HEK293T (cell line): ENCODE measurements at regions not wholly inside any gene's neighbourhood (a gene's known extent, or its start where the extent isn't known, plus 50 kb on each side); places are given as distances from the start of the nearest gene placed in this dataset.

ENCODE experiments used
- CTCF ChIA-PET: fragments of 350-600 bp; formaldehyde crosslinking; extraction: SDS; loops from one replicate; lab custom pipeline; 2021; ENCODE audit warnings: antibody characterized with exemption, inconsistent platforms; lab: Yijun Ruan, JAX
- POLR2A ChIA-PET: fragments of 350-600 bp; formaldehyde crosslinking; extraction: SDS; loops from one replicate; lab custom pipeline; 2020; ENCODE audit warnings: antibody characterized with exemption, inconsistent platforms; lab: Yijun Ruan, JAX
- DNase-seq: peaks from one replicate; pipeline ENCODE4 v3.0.0; 2012; ENCODE audit warnings: mixed read lengths; ENCODE audit errors: extremely low spot score
- ARNT ChIP-seq: fragments of 450-650 bp; IDR thresholded peaks from 2 replicates; pipeline ENCODE4 v1.6.1; 2017; ENCODE audit warnings: mild to moderate bottlenecking
- BHLHE40 ChIP-seq: fragments of 450-650 bp; IDR thresholded peaks from 2 replicates; pipeline ENCODE4 v1.6.1; 2016; ENCODE audit warnings: mild to moderate bottlenecking, moderate library complexity, borderline replicate concordance
- CTBP1 ChIP-seq: fragments of 450-650 bp; IDR thresholded peaks from 2 replicates; pipeline ENCODE4 v1.6.1; 2016; ENCODE audit warnings: borderline replicate concordance
- ELF4 ChIP-seq: fragments of 450-650 bp; IDR thresholded peaks from 2 replicates; pipeline ENCODE4 v1.6.1; 2017; ENCODE audit warnings: antibody characterized with exemption
- FOXA1 ChIP-seq: fragments of 450-650 bp; IDR thresholded peaks from 2 replicates; pipeline ENCODE4 v1.6.1; 2016; ENCODE audit warnings: mild to moderate bottlenecking
- FOXK2 ChIP-seq: fragments of 450-650 bp; IDR thresholded peaks from 2 replicates; pipeline ENCODE4 v1.6.1; 2016; ENCODE audit warnings: mild to moderate bottlenecking
- FOXM1 ChIP-seq: fragments of 450-650 bp; IDR thresholded peaks from 2 replicates; pipeline ENCODE4 v1.6.1; 2017; ENCODE audit warnings: mild to moderate bottlenecking, borderline replicate concordance
- HDGF ChIP-seq: fragments of 450-650 bp; IDR thresholded peaks from 2 replicates; pipeline ENCODE4 v1.6.1; 2017; ENCODE audit warnings: antibody characterized with exemption, borderline replicate concordance
- L3MBTL2 ChIP-seq: fragments of 450-650 bp; conservative IDR thresholded peaks from 2 replicates; pipeline ENCODE4 v1.6.1; 2016; ENCODE audit warnings: mild to moderate bottlenecking
- LEF1 ChIP-seq: fragments of 450-650 bp; IDR thresholded peaks from 2 replicates; pipeline ENCODE4 v1.6.1; 2017; ENCODE audit warnings: mild to moderate bottlenecking, borderline replicate concordance
- NFRKB ChIP-seq: fragments of 450-650 bp; IDR thresholded peaks from 2 replicates; pipeline ENCODE4 v1.6.1; 2016; ENCODE audit warnings: mild to moderate bottlenecking, moderate library complexity
- PKNOX1 ChIP-seq: fragments of 450-650 bp; IDR thresholded peaks from 2 replicates; pipeline ENCODE4 v1.6.1; 2016
- SP1 ChIP-seq: fragments of 450-650 bp; IDR thresholded peaks from 2 replicates; pipeline ENCODE4 v1.6.1; 2017
- SUZ12 ChIP-seq: fragments of 450-650 bp; IDR thresholded peaks from 2 replicates; pipeline ENCODE4 v1.6.1; 2016; ENCODE audit warnings: mild to moderate bottlenecking
- TARDBP ChIP-seq: fragments of 450-650 bp; IDR thresholded peaks from 2 replicates; pipeline ENCODE4 v1.6.1; 2016
- ZNF384 ChIP-seq: fragments of 450-650 bp; IDR thresholded peaks from 2 replicates; pipeline ENCODE4 v1.6.1; 2016

- TF ChIP-seq ZNF384 (no peak), SUZ12 (no peak), CTBP1 (no peak), FOXM1 (no peak), BHLHE40 (no peak), LEF1 (no peak), PKNOX1 (no peak), NFRKB (no peak), ELF4 (no peak), ARNT (no peak), FOXA1 (no peak), SP1 (no peak), L3MBTL2 (no peak), FOXK2 (no peak), TARDBP (no peak)
- CTCF ChIA-PET = no interaction called here
- POLR2A ChIA-PET = interaction anchor here (1.2 kb wide), 1 partner anchor 45 kb away, joined by 3 read pairs; no protein-coding TSS in a partner anchor
- DNase-seq = no peak
Measured at GRCh38 chr1:198892065-198892464, 253.2 kb downstream of the PTPRC start.

GRCh38 chr1:198893141-198893540 lies 254.3 kb downstream of the PTPRC start:
- ChIA-PET CTCF (interaction anchor here (0.5 kb wide), 1 partner anchor 160 kb away, joined by 3 read pairs; no protein-coding TSS in a partner anchor), POLR2A (no interaction called here)
- TF ChIP-seq ELF4 (no peak), HDGF (no peak), NFRKB (no peak), ARNT (no peak), LEF1 (no peak), SP1 (no peak), ZNF384 (no peak)
- no peak for DNase-seq

GRCh38 chr1:198893763-198894444 lies 255.1 kb downstream of the PTPRC start:
- no peak for DNase-seq
- TF ChIP-seq LEF1 (no peak), HDGF (no peak)
- POLR2A ChIA-PET = no interaction called here
- CTCF ChIA-PET = interaction anchor here (1.0 kb wide), 1 partner anchor 43 kb away, joined by 3 read pairs; no protein-coding TSS in a partner anchor

GRCh38 chr1:198901266-198901665 lies 262.4 kb downstream of the PTPRC start:
- DNase-seq = no peak
- POLR2A ChIA-PET = no interaction called here
- TF ChIP-seq FOXM1 (no peak), LEF1 (no peak)
- CTCF ChIA-PET = no interaction called here

GRCh38 chr1:198902655-198903054 lies 263.8 kb downstream of the PTPRC start:
- ChIA-PET POLR2A (no interaction called here), CTCF (interaction anchor here (1.0 kb wide), 1 partner anchor 114 kb away, joined by 3 read pairs; no protein-coding TSS in a partner anchor)
- DNase-seq = no peak
- TF ChIP-seq ZNF384 (no peak), LEF1 (no peak), NFRKB (no peak), FOXK2 (no peak), FOXM1 (no peak), FOXA1 (no peak), BHLHE40 (no peak), SP1 (no peak)

GRCh38 chr1:198903203-198903602 lies 264.4 kb downstream of the PTPRC start:
- CTCF ChIA-PET = interaction anchor here (1.0 kb wide), 1 partner anchor 115 kb away, joined by 3 read pairs; no protein-coding TSS in a partner anchor
- POLR2A ChIA-PET = no interaction called here
- TF ChIP-seq FOXM1 (no peak), CTBP1 (no peak), BHLHE40 (no peak), NFRKB (no peak), FOXK2 (no peak), SP1 (no peak), L3MBTL2 (no peak), HDGF (no peak), LEF1 (no peak), ARNT (no peak)
- DNase-seq = peak; percentile 16

GRCh38 chr1:198903621-198904020 lies 264.8 kb downstream of the PTPRC start:
- ChIA-PET CTCF (interaction anchor here (1.0 kb wide), 1 partner anchor 115 kb away, joined by 3 read pairs; no protein-coding TSS in a partner anchor), POLR2A (no interaction called here)
- TF ChIP-seq PKNOX1 (no peak), HDGF (no peak), TARDBP (no peak), BHLHE40 (no peak), CTBP1 (no peak), FOXA1 (no peak), FOXM1 (no peak), SP1 (no peak), NFRKB (no peak), FOXK2 (no peak), ZNF384 (no peak), LEF1 (no peak), SUZ12 (no peak), ELF4 (no peak)
- no peak for DNase-seq
